ENCODE measurements at regions not wholly inside any gene's neighbourhood (a gene's known extent, or its start where the extent isn't known, plus 50 kb on each side); places are given as distances from the start of the nearest gene placed in this dataset.

DNA sequence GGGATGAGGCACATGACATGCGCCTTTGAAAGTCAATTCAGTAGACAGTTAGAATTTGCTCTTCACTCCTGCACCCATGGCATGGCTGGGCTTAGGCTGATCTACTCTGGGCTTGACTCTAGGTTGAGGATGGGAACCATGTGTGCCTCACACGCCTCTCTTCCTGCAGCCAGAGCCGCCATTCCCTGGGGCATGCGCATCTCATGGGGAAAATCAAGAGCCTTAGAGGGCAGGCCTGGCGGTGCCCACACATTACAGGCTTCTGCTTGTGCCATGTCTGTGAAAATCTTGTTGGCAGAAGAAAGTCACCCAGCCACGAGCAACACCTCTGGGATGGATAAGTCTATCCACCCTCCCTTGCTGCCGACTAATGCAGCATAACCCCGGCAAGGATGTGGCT lies 808.5 kb downstream of the CDH9 start:
- H3K9me3 Mint-ChIP-seq (ENCODE audit: low read depth), result peaks cover 62% of the 10 kb centered on the region
- no peak for DNase-seq (ENCODE audit: low spot score)
- peaks cover 2% of the 10 kb centered on the region for H3K36me3 Mint-ChIP-seq (ENCODE audit: low read depth)
- TF ChIP-seq, protein P1, sequence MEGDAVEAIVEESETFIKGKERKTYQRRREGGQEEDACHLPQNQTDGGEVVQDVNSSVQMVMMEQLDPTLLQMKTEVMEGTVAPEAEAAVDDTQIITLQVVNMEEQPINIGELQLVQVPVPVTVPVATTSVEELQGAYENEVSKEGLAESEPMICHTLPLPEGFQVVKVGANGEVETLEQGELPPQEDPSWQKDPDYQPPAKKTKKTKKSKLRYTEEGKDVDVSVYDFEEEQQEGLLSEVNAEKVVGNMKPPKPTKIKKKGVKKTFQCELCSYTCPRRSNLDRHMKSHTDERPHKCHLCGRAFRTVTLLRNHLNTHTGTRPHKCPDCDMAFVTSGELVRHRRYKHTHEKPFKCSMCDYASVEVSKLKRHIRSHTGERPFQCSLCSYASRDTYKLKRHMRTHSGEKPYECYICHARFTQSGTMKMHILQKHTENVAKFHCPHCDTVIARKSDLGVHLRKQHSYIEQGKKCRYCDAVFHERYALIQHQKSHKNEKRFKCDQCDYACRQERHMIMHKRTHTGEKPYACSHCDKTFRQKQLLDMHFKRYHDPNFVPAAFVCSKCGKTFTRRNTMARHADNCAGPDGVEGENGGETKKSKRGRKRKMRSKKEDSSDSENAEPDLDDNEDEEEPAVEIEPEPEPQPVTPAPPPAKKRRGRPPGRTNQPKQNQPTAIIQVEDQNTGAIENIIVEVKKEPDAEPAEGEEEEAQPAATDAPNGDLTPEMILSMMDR (IDR thresholded peaks at IDR 0.05), result no peak
- H3K27me3 Mint-ChIP-seq (ENCODE audit: low read depth), result no peaks in the 10 kb centered on the region
- no peak overlapping the region for H3K4me3 Mint-ChIP-seq (ENCODE audit: unreplicated experiment)
- H3K27ac Mint-ChIP-seq (ENCODE audit: unreplicated experiment), result no peak overlapping the region
- no peaks in the 10 kb centered on the region for H3K4me1 Mint-ChIP-seq (ENCODE audit: low read depth)

DNA sequence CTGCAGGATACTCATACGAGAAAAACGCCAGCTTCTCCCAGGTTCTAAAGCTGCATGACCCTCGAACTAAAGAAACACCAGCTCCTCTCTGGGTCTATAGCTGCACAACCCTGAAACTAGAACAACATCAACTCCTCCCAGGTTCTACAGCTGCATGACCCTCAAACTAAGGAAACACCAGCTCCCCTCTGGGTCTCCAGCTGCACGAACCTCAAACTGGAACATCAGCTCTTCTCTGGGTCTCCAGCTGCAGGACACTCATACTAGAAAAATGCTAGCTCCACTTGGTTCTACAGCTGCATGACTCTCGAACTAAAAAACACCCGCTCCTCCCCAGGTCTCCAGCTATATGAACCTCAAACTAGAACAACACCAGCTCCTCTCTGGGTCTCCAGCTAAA lies 811.1 kb downstream of the CDH9 start:
- TF ChIP-seq, protein P1 (IDR thresholded peaks at IDR 0.05), result no peak
- Mint-ChIP-seq H3K4me3 (ENCODE audit: unreplicated experiment) (no peak overlapping the region), H3K27ac (ENCODE audit: unreplicated experiment) (no peak overlapping the region), H3K36me3 (ENCODE audit: low read depth) (peaks cover 2% of the 10 kb centered on the region), H3K27me3 (ENCODE audit: low read depth) (no peaks in the 10 kb centered on the region), H3K9me3 (ENCODE audit: low read depth) (peaks cover 65% of the 10 kb centered on the region), H3K4me1 (ENCODE audit: low read depth) (no peaks in the 10 kb centered on the region)
- DNase-seq (ENCODE audit: low spot score), result no peak

DNA sequence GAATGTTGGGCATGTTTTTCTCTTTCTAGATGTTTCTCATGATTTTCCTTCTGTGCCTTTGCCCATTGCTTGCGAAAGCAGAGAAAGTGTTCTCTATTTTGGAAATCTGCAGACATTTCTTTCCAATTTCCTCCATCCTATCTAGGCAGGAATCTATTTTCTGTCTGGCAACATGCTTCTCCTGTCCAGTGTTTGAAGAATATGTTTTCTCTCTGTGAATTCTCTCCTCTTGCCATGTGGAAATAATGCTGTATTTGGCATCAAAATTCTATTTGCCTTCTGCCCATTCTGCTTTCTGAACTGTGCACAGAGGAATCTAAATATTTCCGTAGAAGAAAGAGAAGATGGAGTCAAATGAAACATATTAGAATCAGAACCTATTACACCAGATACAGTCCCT lies 833.3 kb downstream of the CDH9 start:
- Mint-ChIP-seq H3K27ac (ENCODE audit: unreplicated experiment) (no peak overlapping the region), H3K4me1 (ENCODE audit: low read depth) (no peaks in the 10 kb centered on the region), H3K9me3 (ENCODE audit: low read depth) (peaks cover 9% of the 10 kb centered on the region), H3K27me3 (ENCODE audit: low read depth) (no peaks in the 10 kb centered on the region), H3K4me3 (ENCODE audit: unreplicated experiment) (no peak overlapping the region), H3K36me3 (ENCODE audit: low read depth) (no peaks in the 10 kb centered on the region)
- no peak for DNase-seq (ENCODE audit: low spot score)
- TF ChIP-seq, protein P1 (IDR thresholded peaks at IDR 0.05), result no peak

DNA sequence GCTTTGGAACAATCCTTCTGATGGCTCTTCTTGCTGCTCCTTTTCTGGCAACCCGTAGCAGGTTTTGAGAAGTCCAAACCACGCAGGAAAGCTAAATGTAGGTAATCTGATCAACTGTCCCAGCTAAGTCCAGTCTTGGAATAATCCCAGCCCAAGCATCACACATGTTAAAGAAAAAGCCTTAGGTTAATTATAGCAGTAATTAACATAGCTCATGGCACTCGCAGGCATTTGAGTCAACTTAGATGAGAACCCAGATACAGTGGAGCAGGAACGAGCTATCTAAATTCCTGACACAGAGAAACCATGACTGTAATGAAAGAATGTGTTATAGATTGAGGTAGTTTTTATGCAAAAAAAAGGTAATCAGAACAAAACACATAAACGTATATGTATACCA lies 844.8 kb downstream of the CDH9 start:
- Mint-ChIP-seq H3K36me3 (ENCODE audit: low read depth) (no peaks in the 10 kb centered on the region), H3K4me3 (ENCODE audit: unreplicated experiment) (no peak overlapping the region), H3K27ac (ENCODE audit: unreplicated experiment) (no peak overlapping the region), H3K4me1 (ENCODE audit: low read depth) (no peaks in the 10 kb centered on the region), H3K27me3 (ENCODE audit: low read depth) (peaks cover 2% of the 10 kb centered on the region), H3K9me3 (ENCODE audit: low read depth) (no peaks in the 10 kb centered on the region)
- TF ChIP-seq, protein P1 (IDR thresholded peaks at IDR 0.05), result no peak
- no peak for DNase-seq (ENCODE audit: low spot score)

DNA sequence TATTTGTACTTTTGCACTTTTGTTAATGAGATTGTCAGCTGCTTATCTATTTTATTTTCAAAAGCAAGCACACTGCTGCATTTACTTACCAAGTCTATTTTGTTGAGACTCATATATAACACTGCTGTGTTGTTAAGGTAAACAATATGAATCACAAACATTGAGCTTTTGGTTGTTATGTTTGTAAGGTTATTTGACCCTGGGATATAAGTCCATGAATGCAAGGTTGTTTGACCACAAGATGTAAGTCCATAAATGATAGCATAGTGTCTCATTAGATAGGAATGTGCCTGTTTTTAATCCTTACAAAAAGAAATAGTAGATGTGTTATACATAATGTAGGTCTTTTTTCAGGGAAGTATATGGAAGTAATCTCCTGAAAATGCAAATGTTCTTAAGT lies 845.9 kb downstream of the CDH9 start:
- DNase-seq (ENCODE audit: low spot score), result no peak
- TF ChIP-seq, protein P1 (IDR thresholded peaks at IDR 0.05), result no peak
- Mint-ChIP-seq H3K36me3 (ENCODE audit: low read depth) (no peaks in the 10 kb centered on the region), H3K9me3 (ENCODE audit: low read depth) (no peaks in the 10 kb centered on the region), H3K4me1 (ENCODE audit: low read depth) (no peaks in the 10 kb centered on the region), H3K27ac (ENCODE audit: unreplicated experiment) (no peak overlapping the region), H3K4me3 (ENCODE audit: unreplicated experiment) (no peak overlapping the region), H3K27me3 (ENCODE audit: low read depth) (peaks cover 2% of the 10 kb centered on the region)
